ENCODE measurements at regions not wholly inside any gene's neighbourhood (a gene's known extent, or its start where the extent isn't known, plus 50 kb on each side); places are given as distances from the start of the nearest gene placed in this dataset.

DNA sequence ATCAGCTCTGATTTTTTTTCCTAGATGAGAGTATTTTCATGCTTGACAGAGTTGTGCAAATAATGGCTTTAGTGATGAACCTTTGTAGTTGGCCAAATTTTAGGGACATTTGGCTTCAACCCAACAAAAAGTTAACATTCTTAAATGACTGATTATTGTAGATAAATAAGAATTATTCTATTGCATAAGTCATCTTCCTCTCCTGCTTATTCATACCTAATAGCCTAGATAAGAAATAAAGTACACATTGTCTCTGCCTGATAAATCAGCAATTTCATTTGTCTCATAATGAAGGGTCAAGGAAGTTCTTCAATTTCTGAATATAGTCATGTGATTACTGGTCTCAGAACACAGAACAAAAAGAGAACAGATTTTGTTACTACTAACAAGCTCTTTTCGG, 428.9 kb upstream of the IL12A start:
- no peak for DNase-seq

DNA sequence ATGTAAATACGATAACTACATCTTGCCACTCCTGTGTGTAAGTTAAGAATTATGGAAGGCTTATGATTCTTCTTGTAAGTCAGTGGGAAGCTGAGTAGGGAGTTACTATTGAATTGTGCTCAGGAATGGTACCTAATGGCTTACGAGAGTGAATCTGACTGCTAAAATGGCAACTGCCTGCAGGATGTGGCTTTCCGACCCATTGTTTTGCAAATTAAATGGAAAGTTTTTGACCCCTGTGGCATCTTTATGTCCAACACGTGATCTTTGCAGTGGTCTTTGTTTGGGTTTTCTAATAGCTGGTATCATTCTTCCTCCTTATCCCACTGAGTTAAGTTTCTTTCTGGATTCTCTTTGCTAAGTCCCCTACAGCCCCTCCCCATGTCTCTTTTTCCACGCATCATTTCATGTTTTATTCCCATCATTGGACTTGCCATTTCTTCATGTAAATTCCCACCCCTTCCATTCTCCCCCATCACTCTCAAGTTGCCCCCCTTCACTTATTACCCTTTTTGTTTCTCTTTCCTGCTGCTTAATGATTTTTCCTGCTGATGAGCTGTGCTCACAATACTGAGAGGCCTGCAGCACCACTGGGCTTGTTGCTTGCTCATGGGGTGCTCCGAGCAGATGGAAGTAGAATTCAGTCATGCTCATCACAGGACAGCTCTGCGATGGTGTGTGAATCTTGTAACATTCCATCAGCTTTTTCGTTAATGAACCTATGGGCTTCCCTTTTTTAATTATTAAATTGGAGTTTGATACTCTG, 428.2 kb upstream of the IL12A start:
- DNase-seq: no peak

DNA sequence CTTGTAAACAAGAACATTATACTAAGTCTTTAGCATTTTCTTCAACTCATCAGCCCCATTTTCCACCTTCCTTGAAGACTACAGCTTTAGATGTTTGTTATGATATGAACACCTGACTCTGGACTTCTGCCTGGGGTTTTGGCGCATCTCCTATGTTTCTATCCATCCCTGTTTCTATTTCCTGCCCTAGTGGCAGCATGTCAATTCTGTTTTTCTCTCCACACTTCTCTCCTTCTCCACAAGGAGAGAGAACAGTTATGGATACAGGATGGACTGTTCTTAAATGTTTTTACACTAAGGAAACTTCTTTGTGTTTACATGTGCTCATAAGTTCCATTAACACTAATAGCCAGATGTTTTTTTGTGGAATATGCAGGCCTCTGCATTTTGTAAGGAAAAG, 423.3 kb upstream of the IL12A start:
- no peak for DNase-seq

DNA sequence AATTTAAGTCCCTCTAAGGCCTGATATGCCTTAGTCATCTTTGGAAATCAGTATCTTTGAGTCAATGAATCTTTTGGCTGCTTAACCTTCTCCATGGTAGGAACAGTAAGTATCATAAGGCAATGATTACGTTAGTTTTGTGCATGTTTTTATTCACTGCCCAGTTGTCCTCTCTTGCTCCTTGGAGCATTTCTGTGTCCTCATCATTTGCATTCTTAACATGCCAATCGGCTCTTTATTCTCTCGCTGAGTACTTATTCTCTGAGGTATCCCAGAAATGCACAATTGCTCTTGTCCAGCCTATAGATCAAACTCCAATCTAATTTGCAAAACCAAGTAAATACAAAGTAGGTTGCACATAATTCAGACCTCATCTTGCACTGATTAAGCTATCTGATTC, 405.0 kb upstream of the IL12A start:
- no peak for DNase-seq

DNA sequence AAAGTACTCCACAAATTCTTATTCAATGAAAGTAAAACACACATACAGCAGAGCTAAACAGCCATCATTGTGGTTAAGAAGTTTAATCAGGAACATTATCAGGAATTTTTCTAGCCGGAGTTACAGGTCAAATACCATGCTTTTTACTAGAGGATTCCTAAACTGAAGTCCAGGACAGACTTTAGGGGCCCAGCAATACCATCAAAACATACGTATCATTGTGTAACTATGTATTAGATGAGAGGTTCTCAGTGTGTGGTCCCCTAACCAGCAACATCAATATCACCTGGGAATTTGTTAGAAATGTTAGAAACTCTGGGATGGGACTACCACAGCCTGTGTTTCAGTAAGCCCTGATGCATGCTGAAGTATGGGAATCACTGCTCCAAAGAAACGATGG, 404.2 kb upstream of the IL12A start:
- DNase-seq: no peak

DNA sequence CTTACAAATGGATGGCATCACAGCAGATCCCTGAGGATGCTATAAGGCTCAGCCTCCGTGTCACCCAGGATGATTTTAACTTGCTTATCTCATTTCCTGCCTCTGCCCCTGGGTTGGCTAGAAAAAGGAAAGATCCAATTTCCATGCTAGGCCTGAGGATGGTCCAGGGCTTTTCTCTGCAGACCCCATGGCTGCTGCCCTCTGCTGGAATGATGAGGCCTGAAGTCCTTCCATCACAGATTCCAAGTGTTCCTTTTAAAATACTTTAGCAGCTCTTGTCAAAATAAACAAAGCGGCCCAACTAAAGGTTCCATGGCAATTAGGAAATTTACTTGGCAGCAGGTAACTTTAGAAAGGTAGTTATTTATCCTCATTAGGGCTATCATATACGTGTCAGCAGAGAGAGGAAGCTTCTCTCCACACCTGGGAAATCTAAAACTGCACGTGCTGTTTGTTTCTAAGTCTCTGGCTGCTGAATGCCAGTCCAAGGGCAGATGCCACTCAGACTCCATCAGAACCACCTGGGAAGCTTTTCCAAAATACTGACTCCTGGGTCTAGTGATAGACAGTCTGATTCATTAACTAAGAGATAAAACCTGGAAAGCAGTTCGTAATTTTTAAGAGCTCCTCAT, 401.9 kb upstream of the IL12A start:
- peak; percentile 26 for DNase-seq

DNA sequence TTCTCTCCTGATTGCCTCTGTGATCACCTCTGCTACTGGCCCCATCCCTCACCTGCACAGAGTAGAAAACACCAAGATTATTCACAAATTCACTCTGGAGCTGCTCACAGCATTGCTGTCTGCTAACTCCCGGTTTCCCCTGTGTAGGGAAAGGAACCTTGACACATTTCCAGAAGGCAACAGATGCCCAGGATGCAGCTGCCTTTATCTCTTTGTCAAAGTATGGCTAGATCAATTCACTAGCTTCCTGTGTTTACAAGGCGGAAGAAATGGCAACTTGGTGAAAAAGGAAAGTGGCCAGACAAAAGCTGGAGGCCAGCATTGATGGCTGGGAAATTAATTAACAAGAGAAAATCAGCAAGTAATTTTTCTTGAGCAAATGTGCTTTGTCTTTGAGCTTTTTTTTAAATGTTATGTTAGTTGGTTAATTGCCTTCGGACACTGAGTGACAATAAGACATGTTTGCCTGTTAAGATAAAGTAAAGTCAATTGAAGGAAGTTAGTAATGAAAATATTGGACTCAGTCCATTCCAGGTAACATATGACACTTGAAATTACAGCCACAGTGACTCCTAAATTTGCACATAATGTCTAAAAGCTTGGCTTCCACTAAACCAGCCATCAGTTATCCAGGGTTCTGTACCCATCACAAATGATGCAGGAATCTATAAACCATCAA, 394.6 kb upstream of the IL12A start:
- no peak for DNase-seq

DNA sequence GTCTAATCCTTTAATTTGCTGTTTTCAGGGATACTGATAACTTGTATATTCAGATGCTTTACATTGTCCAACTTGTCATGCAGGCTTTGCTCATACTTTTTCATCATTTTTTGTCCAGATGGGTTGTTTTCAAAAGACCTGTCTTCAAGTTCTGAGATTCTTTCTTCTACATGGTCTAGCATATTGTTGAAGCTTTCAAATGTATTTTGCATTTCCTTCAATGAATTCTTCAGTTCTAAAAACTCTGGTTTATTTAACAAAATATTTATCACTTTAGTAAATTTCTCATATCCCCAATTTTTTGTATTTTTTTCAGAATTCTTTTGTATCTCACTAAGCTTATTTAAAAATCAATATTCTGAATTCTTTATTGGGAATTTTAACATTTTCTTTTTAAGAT, 388.3 kb upstream of the IL12A start:
- no peak for DNase-seq

DNA sequence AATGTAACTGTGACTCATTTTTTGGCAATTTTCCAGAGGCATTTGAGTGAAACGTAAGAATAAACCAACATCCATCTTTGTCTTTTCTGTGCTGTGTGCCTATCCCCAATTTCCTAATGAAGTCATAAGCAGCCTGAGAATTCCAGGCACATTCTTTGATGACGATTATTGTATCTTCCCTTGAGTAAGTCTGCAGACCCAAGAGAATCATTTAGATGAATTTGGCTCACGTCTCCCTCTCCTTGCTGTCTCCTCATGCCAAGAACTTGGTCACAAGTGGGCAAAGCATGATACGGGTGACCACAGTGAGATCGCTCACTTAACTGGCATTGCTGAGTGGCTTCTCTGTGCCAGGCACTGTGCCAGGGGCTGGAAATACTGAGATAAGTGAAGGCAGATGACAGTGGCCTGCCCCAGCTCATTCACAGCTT, 384.5 kb upstream of the IL12A start:
- no peak for DNase-seq

DNA sequence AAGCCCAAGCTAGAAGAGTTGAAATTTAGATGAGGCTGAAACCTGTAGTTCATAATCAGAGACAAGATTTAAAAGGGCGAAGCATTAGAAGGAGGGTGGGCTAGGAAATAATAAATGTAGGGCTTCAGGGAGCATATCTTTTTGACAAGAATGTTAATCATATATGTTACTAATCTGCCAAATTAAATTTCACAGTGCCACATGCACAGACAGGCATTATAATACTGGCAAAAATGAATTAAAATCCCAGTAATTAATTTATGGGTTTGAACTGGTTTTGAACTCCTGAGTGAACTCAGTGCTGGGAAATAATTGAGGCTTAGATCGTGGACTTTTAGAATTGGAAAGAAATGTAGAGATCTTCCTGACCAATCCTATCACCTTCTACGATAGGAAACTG, 383.5 kb upstream of the IL12A start:
- DNase-seq: no peak

DNA sequence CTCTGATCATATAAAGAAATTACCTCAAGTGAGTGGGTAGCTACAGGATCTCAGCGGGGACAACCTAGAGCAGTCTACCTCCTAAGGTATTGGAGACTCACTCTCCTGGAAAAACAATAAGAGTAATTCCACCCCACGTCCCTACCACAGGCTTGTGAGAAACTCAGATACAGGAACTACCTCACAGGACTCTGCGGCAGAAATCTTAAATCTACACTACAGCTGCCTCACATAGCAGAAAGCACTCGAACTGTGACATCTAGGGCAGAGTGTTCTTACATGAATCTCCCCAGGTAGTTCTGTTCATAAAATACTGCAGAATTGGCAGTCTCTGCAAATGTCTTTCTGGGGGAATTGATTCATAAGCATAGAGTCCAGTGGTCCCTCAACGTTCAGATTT, 382.9 kb upstream of the IL12A start:
- no peak for DNase-seq

DNA sequence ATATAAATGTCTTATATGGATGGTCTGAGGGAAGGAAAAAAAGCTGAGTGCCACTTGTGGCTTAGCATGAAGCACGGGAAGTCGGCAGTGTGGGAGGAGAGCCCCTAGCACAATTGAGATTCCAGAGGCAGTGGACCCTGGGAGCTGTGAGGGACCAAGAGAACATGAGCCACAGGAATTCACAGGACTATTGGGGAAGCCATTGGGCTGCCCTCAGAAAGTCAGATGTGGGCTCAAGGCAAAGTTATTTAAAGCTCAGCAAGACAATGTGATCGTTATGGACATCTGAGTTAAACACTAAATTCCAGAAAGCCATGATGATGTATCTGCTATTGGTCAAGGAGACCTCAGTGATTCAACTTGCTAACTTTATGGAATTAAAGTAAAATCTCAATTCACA, 380.8 kb upstream of the IL12A start:
- DNase-seq: no peak

DNA sequence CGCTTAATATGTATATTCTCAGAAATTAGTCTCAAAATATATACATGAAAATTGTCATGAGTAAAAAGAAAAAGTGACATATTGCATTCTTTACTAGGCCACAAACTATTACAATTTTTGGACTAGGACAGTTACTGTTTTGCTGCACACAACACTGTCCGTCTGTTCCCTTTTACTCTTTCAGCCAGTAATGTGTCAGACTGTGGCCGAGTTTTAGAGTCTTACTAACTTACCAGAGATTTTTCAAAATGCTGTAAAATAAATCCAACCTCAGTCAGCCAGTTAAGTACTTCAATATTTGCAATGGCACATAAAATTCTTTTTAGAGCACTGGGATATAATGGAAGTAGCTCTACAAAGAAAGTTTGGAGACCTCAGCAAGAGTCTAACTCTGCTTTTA, 380.3 kb upstream of the IL12A start:
- DNase-seq: no peak

DNA sequence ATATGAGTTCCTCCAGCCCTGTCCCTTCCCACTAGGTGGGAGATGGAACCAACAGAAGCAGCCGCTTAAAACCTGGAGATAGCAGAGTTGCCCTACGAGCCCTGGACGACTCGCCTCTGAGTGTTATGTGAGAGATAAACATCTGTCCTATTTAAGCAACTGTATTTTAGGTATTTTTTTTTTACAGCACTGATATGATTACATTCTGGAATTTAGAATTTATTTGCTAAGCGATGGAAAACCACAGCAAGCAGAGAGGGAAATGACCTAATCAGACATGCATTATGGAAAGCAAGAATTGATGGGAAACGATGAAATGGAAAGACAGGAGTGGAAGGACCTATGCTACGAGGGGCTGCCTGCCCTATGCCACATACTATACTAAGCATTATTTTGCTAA, 379.0 kb upstream of the IL12A start:
- no peak for DNase-seq

DNA sequence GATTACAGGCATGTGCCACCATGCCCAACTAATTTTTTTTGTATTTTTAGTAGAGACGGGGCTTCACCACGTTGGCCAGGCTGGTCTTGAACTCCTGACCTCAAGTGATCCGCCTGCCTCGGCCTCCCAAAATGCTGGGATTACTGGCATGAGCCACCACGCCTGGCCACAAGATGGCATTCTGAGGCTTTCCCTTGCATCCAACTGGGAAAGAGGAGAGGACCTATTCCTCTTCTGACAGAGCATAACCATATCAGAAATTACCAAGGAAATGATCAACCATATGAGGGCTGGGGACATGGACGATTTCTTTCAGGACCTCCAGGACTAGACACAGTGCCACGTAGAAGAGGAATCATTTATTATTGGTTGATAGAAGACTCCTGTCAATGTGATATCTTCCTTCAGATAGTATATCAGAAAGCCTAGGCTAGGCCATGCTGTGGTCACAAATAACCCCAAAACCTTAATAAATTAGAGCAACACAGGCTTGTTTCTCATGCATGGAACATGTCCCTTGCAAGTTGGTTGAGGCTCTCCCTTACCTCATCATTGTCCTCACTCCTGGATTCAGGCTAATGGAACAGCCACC, 372.3 kb upstream of the IL12A start:
- peak; percentile 29 for DNase-seq

DNA sequence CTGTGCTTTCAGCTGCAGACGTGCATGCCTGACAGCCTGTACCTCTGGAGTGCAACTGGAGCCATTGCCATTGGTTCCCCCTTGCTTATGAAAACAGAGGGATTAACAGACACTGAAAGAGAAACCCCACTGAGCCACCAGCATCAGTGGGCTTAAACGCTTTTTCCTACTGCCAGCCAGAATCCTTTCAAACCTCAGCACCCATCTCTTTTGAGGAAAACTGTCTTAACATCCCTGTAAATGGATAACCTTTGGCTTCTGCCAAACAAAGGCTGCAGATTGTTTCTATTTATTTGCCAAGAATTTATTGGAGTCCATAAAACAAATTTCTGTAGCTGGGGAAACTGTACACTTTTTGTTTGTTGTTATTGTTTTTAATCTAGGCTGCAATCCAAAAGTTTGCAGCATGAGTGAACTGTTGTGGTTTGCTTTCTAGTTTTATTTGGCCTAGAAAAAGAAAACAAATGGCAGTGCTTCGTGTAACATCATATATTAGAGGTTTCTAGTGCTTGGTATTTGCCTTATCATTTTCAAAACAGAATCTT, 369.2 kb upstream of the IL12A start:
- DNase-seq: no peak

DNA sequence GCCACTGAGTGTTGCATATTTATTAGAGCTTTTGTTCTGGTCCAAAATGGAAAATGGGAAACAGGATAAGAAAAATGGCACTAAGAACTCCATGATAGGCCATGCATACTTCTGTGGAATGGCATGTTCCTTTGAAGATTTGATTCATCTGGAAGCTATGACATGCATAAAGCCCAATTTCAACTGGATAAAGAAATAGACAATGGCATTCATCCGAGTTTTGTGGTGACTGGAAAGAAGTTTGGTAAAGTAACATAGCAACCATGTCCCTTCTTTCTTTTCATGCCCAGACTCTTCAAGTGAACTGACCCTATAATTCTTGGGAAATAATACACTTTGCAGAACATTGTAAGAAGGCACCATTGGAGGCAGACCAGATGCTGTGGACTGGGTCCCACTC, 368.4 kb upstream of the IL12A start:
- DNase-seq: no peak

DNA sequence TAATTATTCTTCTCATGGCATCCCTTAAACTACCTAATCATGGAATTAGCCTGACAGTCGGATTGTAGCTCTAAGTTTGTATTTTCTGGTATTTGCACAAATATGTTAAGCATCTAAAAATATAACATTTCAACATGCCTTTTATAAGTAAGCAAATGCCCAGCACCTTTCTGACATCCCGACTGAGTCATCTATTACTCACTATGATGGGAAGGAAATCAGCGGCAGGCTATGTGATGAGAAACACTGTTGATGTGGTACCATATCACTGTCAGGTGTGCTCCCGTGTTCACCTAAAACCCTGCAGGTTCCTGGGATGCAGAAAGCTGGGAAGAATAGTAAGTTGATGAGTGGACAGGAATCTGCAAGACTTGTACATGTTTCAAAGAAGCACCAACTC, 367.8 kb upstream of the IL12A start:
- DNase-seq: no peak

DNA sequence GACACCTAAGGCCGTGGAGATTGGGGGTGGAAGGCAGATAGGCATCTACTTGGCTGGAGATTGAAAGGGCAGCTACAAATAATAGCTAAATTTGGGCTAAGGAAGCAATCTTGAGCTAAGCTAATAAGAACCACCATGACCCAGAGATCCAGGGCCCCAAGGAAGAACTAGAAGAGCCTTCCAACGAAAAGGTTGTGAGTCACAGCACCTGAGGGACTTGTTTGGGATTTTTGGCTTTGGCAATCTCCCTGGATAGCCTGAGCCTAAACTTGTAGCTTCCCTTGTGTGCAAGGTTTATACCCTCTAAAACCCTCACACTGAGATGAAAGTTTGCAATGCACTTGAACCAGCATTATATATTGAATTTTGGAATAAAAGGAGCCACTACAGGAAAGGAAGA, 364.0 kb upstream of the IL12A start:
- no peak for DNase-seq

DNA sequence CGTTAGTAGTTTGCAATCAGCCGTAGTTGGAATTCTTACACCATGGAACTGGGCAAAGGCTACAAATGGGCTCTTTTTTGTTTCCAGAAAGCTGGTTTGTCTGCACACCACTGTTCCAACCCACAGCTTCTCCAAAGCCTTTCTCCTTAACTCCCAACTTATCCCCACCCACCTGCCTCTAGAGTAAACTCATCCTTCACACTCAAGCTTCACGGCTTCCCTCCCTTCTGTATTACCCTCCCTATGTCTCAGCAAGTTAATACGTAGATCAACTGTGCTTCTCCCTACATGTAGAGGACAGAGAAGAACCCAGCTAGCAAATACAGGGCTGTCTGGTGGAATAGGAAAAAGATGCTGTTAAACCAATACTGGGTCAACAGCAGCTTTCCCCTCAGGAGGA, 363.0 kb upstream of the IL12A start:
- DNase-seq: no peak

DNA sequence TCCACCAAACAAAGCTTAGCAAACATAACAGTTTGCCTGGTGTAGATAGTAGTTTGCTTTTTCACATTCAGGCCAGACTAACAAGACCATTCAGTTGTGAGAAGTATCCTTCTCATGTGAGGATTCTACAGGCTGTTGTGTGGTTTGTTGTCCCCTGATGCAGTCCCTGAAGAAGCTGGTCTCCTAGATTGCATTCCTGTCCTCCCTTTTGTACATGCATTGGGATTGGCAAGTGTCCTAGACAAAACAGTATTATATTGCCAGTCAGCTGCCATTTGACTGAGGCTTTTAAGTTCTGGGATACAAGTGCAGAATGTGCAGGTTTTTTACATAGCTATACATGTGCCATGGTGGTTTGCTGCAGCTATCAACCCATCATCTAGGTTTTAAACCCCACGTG, 362.0 kb upstream of the IL12A start:
- no peak for DNase-seq

DNA sequence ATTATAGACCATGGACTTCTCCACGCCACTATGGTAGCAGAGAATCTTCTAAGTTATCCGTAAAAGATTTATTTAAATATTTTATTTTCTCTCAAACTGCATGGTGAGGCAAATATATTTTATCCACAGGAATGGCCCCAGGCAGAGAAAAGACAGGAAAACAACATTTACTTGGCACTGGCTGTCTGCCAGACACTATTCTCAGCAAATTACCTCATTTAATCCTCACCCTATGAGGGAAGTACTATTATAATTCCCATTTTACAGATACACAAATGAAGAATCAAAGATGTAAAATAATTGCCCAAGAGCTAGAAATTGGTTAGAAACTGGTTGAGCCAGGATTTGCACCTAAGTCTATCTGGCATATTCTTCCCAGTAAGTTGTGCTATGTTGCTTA, 361.4 kb upstream of the IL12A start:
- no peak for DNase-seq

DNA sequence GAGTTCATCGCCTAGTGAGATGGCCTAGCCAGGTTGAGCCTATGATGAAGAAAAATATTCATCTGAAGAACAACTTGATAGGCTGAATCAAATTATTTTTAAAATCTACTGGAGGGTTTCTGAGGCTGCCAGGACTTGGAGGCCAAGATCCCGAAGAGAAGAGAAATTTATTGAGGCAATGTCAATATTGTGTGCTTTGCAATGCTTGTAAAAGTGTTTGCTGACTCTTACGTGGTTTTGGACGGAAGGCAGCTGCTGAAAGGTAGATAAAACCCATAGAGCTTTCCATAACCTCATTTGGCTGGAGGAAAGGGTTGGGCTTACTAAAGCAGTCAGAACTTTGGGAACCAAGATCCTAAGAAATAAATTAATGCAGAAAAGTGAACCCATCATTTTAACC, 361.0 kb upstream of the IL12A start:
- DNase-seq: no peak
